ENCODE measurements at regions not wholly inside any gene's neighbourhood (a gene's known extent, or its start where the extent isn't known, plus 50 kb on each side); places are given as distances from the start of the nearest gene placed in this dataset.

GRCh38 chr6:113083947-113084346, 736.8 kb downstream of the RFPL4B start:
- Histone ChIP-seq H3K9ac (ENCODE audit: low read length) (no peak overlapping the region), H3K9me3 (ENCODE audit: low read length) (no peaks in the 10 kb centered on the region), H4K20me1 (ENCODE audit: insufficient read depth, low read length) (no peaks in the 10 kb centered on the region), H3K36me3 (ENCODE audit: insufficient read depth, low read length) (no peaks in the 10 kb centered on the region), H3K4me2 (ENCODE audit: low read length) (no peak overlapping the region), H3F3A (ENCODE audit: insufficient read depth, low read length) (no peaks in the 10 kb centered on the region), H3K79me2 (ENCODE audit: insufficient read depth, low read length) (no peaks in the 10 kb centered on the region), H3K27me3 (ENCODE audit: insufficient read depth, low read length) (no peaks in the 10 kb centered on the region), H3K4me1 (ENCODE audit: insufficient read depth, low read length, severe bottlenecking) (no peaks in the 10 kb centered on the region), H3K4me3 (ENCODE audit: low read depth, low read length, poor library complexity, severe bottlenecking) (no peak overlapping the region), H3K27ac (ENCODE audit: low read depth, low read length, poor library complexity, severe bottlenecking) (no peak overlapping the region), H3K9me2 (ENCODE audit: low read depth, low read length) (no peaks in the 10 kb centered on the region), H2AFZ (ENCODE audit: low read length) (no peak overlapping the region)
- TF ChIP-seq CTCF (IDR thresholded peaks at IDR 0.05; ENCODE audit: low read length) (no peak), EZH2 (IDR thresholded peaks at IDR 0.05; ENCODE audit: borderline replicate concordance, low read length) (no peak)

DNA sequence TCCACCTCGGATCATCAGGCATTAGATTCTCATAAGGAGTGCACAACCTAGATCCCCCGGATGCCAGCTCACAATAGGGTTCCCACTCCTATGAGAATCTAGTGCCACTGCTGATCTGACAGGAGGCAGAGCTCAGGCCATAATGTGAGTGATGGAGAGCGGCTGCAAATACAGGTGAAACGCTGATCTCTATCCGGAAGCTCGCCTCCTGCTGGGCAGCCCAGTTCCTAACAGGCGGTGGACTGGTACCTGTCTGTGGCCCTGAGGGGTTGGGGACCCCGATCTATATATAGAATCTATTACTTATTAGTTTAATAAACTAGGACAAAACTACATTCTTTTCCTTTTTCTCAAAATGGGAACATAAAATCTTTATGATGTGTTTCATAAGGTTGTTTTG, 741.9 kb downstream of the RFPL4B start:
- Histone ChIP-seq H3K9me2 (ENCODE audit: low read depth, low read length) (no peaks in the 10 kb centered on the region), H3F3A (ENCODE audit: insufficient read depth, low read length) (no peaks in the 10 kb centered on the region), H3K4me2 (ENCODE audit: low read length) (no peak overlapping the region), H3K27me3 (ENCODE audit: insufficient read depth, low read length) (no peaks in the 10 kb centered on the region), H3K79me2 (ENCODE audit: insufficient read depth, low read length) (no peaks in the 10 kb centered on the region), H3K9ac (ENCODE audit: low read length) (no peak overlapping the region), H4K20me1 (ENCODE audit: insufficient read depth, low read length) (no peaks in the 10 kb centered on the region), H3K36me3 (ENCODE audit: insufficient read depth, low read length) (no peaks in the 10 kb centered on the region), H2AFZ (ENCODE audit: low read length) (no peak overlapping the region), H3K4me3 (ENCODE audit: low read depth, low read length, poor library complexity, severe bottlenecking) (no peak overlapping the region), H3K27ac (ENCODE audit: low read depth, low read length, poor library complexity, severe bottlenecking) (no peak overlapping the region), H3K9me3 (ENCODE audit: low read length) (no peaks in the 10 kb centered on the region), H3K4me1 (ENCODE audit: insufficient read depth, low read length, severe bottlenecking) (no peaks in the 10 kb centered on the region)
- no peak for TF ChIP-seq EZH2 (IDR thresholded peaks at IDR 0.05; ENCODE audit: borderline replicate concordance, low read length)
- peak; percentile 31; the same call in 1 of the 2 replicates for TF ChIP-seq CTCF (IDR thresholded peaks at IDR 0.05; ENCODE audit: low read length)

DNA sequence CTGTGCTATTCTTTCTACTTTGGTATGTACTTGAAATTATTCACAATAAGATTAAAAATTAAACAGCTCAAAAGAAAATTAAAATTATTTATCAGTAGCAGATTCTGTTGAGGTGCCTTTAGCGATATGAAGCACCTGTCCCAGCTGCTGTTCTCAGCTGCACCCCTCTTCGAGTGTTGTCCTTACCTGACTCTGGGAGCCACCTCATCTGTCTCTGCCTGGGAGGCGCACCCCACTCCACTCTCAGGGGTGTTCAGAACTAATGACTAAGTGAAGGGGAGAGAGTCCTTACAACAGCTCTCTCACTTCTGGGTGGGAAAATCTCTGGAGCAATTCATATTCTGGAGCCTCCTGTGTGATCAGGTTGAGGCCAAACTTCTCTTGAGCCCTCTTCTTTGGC, 745.7 kb downstream of the RFPL4B start:
- H3K9me3 ChIP-seq (ENCODE audit: low read length) = no peaks in the 10 kb centered on the region
- H3K4me1 ChIP-seq (ENCODE audit: insufficient read depth, low read length, severe bottlenecking) = no peaks in the 10 kb centered on the region
- H3K9me2 ChIP-seq (ENCODE audit: low read depth, low read length) = no peaks in the 10 kb centered on the region
- H3F3A ChIP-seq (ENCODE audit: insufficient read depth, low read length) = no peaks in the 10 kb centered on the region
- H3K4me3 ChIP-seq (ENCODE audit: low read depth, low read length, poor library complexity, severe bottlenecking) = no peak overlapping the region
- no peaks in the 10 kb centered on the region for H4K20me1 ChIP-seq (ENCODE audit: insufficient read depth, low read length)
- no peak overlapping the region for H3K9ac ChIP-seq (ENCODE audit: low read length)
- no peaks in the 10 kb centered on the region for H3K79me2 ChIP-seq (ENCODE audit: insufficient read depth, low read length)
- no peaks in the 10 kb centered on the region for H3K27me3 ChIP-seq (ENCODE audit: insufficient read depth, low read length)
- no peak for TF ChIP-seq CTCF (IDR thresholded peaks at IDR 0.05; ENCODE audit: low read length)
- TF ChIP-seq EZH2 (IDR thresholded peaks at IDR 0.05; ENCODE audit: borderline replicate concordance, low read length) = no peak
- H3K4me2 ChIP-seq (ENCODE audit: low read length) = no peak overlapping the region
- H3K27ac ChIP-seq (ENCODE audit: low read depth, low read length, poor library complexity, severe bottlenecking) = no peak overlapping the region
- H3K36me3 ChIP-seq (ENCODE audit: insufficient read depth, low read length) = no peaks in the 10 kb centered on the region
- H2AFZ ChIP-seq (ENCODE audit: low read length) = no peak overlapping the region
